Endodermal cell (in vitro differentiated cells): ENCODE measurements at regions not wholly inside any gene's neighbourhood (a gene's known extent, or its start where the extent isn't known, plus 50 kb on each side); places are given as distances from the start of the nearest gene placed in this dataset.

Source experiments
- DNase-seq: peaks from one replicate; pipeline ENCODE4 v3.0.0-alpha.2; 2017
- H3K27ac ChIP-seq: 2 replicates; pipeline ENCODE4 v1.5.1; 2013; ENCODE audit warnings: mild to moderate bottlenecking, low read depth, low read length, moderate library complexity
- H3K27me3 ChIP-seq: 2 replicates; pipeline ENCODE4 v1.6.1; 2013; ENCODE audit warnings: mild to moderate bottlenecking, low read length, moderate library complexity; ENCODE audit not compliant: insufficient read depth, control insufficient read depth, poor library complexity, severe bottlenecking
- H3K36me3 ChIP-seq: 2 replicates; pipeline ENCODE4 v1.7.0; 2013; ENCODE audit warnings: mild to moderate bottlenecking, low read length, moderate library complexity; ENCODE audit not compliant: control insufficient read depth, insufficient read depth
- H3K4me1 ChIP-seq: one replicate; pipeline ENCODE4 v1.7.0; 2013; ENCODE audit warnings: low read length; ENCODE audit not compliant: control insufficient read depth, insufficient read depth
- H3K4me3 ChIP-seq: 2 replicates; pipeline ENCODE4 v1.5.1; 2013; ENCODE audit warnings: mild to moderate bottlenecking, low read length, moderate library complexity
- H3K9ac ChIP-seq: 2 replicates; pipeline ENCODE4 v1.6.1; 2013; ENCODE audit warnings: mild to moderate bottlenecking, low read length, moderate library complexity; ENCODE audit not compliant: poor library complexity, severe bottlenecking; ENCODE audit errors: extremely low read depth
- H3K9me3 ChIP-seq: 2 replicates; pipeline ENCODE4 v1.6.1; 2013; ENCODE audit warnings: mild to moderate bottlenecking, low read length, moderate library complexity; ENCODE audit not compliant: control insufficient read depth
- H3K27ac Mint-ChIP-seq: 2 replicates; pipeline ENCODE4 v1.8.0; 2020; ENCODE audit warnings: mixed read lengths
- H3K27me3 Mint-ChIP-seq: 2 replicates; pipeline ENCODE4 v1.8.0; 2021; ENCODE audit warnings: mild to moderate bottlenecking, mixed read lengths; ENCODE audit not compliant: insufficient read depth
- H3K36me3 Mint-ChIP-seq: 2 replicates; pipeline ENCODE4 v1.8.0; 2020; ENCODE audit warnings: low read depth, mixed read lengths
- H3K4me1 Mint-ChIP-seq: 2 replicates; pipeline ENCODE4 v1.8.0; 2020; ENCODE audit warnings: mixed read lengths
- H3K4me3 Mint-ChIP-seq: 2 replicates; pipeline ENCODE4 v1.8.0; 2020; ENCODE audit warnings: mild to moderate bottlenecking, moderate library complexity, mixed read lengths
- H3K9me3 Mint-ChIP-seq: 2 replicates; pipeline ENCODE4 v1.8.0; 2020; ENCODE audit warnings: mild to moderate bottlenecking, mixed read lengths
- CTCF ChIP-seq: fragments of 200-600 bp; sonication (generic); conservative IDR thresholded peaks from 2 replicates; pipeline ENCODE4 v1.5.0; 2021; ENCODE audit warnings: antibody characterized with exemption, mild to moderate bottlenecking
- WGBS, 2 experiments: methylation state at CpG; one replicate each; pipeline versions ENCODE4 v1.1.5 to v1.1.7; 2013; ENCODE audit warnings: missing lambda C conversion rate in 2 of 2, mixed read lengths in 1 of 2; ENCODE audit not compliant: insufficient coverage in 1 of 2, insufficient read length in 1 of 2; 5-methylcytosine and 5-hydroxymethylcytosine counted together

- H3K9me3 ChIP-seq, result no peaks in the 10 kb centered on the region
- Mint-ChIP-seq H3K36me3 (no peaks in the 10 kb centered on the region), H3K27me3 (no peaks in the 10 kb centered on the region), H3K4me3 (no peak overlapping the region), H3K27ac (no peak overlapping the region), H3K4me1 (no peaks in the 10 kb centered on the region), H3K9me3 (peaks cover 9% of the 10 kb centered on the region)
- H3K36me3 ChIP-seq, result no peaks in the 10 kb centered on the region
- no peaks in the 10 kb centered on the region for H3K27me3 ChIP-seq
- H3K4me1 ChIP-seq, result no peaks in the 10 kb centered on the region
- WGBS, 2 experiments, result 100% methylated on average over 1 of the region's 1 CpG; no CpG with 5 or more reads in 1 of the 2 experiments
- DNase-seq, result no peak
- H3K27ac ChIP-seq, result no peak overlapping the region
- no peak for TF ChIP-seq CTCF
- H3K4me3 ChIP-seq, result no peak overlapping the region
- no peak overlapping the region for H3K9ac ChIP-seq
Observed at GRCh38 chr10:81688459-81688858, 186.5 kb upstream of the NRG3 start.

- Mint-ChIP-seq H3K9me3 (peaks cover 22% of the 10 kb centered on the region), H3K27me3 (no peaks in the 10 kb centered on the region), H3K4me1 (peaks cover 5% of the 10 kb centered on the region), H3K4me3 (no peak overlapping the region), H3K27ac (peak overlapping the region; percentile 53), H3K36me3 (no peaks in the 10 kb centered on the region)
- H3K9me3 ChIP-seq, result no peaks in the 10 kb centered on the region
- no peak overlapping the region for H3K9ac ChIP-seq
- H3K4me3 ChIP-seq, result no peak overlapping the region
- WGBS, 2 experiments, result 70 to 85% methylated on average over 8 to 9 of the region's 9 CpGs
- TF ChIP-seq CTCF, result no peak
- H3K36me3 ChIP-seq, result no peaks in the 10 kb centered on the region
- H3K4me1 ChIP-seq, result no peaks in the 10 kb centered on the region
- DNase-seq, result peak; percentile 81
- no peak overlapping the region for H3K27ac ChIP-seq
- no peaks in the 10 kb centered on the region for H3K27me3 ChIP-seq
Observed at GRCh38 chr10:81696609-81697388, 178.2 kb upstream of the NRG3 start.

GRCh38 chr10:81704596-81704995, 170.4 kb upstream of the NRG3 start:
- Mint-ChIP-seq H3K27me3 (no peaks in the 10 kb centered on the region), H3K9me3 (peaks cover 7% of the 10 kb centered on the region), H3K27ac (no peak overlapping the region), H3K36me3 (no peaks in the 10 kb centered on the region), H3K4me3 (no peak overlapping the region), H3K4me1 (no peaks in the 10 kb centered on the region)
- Histone ChIP-seq H3K4me3 (no peak overlapping the region), H3K36me3 (no peaks in the 10 kb centered on the region), H3K27ac (no peak overlapping the region), H3K9me3 (no peaks in the 10 kb centered on the region), H3K9ac (no peak overlapping the region), H3K4me1 (no peaks in the 10 kb centered on the region), H3K27me3 (no peaks in the 10 kb centered on the region)
- 70% methylated on average over 1 of the region's 1 CpG; no CpG with 5 or more reads in 1 of the 2 experiments for WGBS, 2 experiments
- DNase-seq, result peak; percentile 59
- TF ChIP-seq CTCF, result no peak
